GM13976 (cell line): ENCODE measurements at regions not wholly inside any gene's neighbourhood (a gene's known extent, or its start where the extent isn't known, plus 50 kb on each side); places are given as distances from the start of the nearest gene placed in this dataset.

Experiments
- DNase-seq: peaks from one replicate; pipeline ENCODE4 v3.0.0; 2012; ENCODE audit warnings: low spot score
- CTCF ChIP-seq: IDR thresholded peaks from 2 replicates; pipeline ENCODE4 v1.5.1; 2012; ENCODE audit warnings: borderline replicate concordance, mild to moderate bottlenecking; ENCODE audit not compliant: insufficient read depth; ENCODE audit errors: extremely low read depth, missing control alignments, control extremely low read depth
- in situ Hi-C: fragments of 300-500 bp; cut with MboI; formaldehyde crosslinking; loops from one replicate; pipeline ENCODE4 v1.12.0; 2022; ENCODE audit warnings: low sequenced_read_pairs, mixed read lengths, inconsistent platforms; ENCODE audit not compliant: unreplicated experiment

GRCh38 chr2:128372621-128373341 lies 54.1 kb upstream of the HS6ST1 start:
- no peak for DNase-seq
- in situ Hi-C loops, result no loop called here
- no peak for TF ChIP-seq CTCF

GRCh38 chr2:128373451-128374000 lies 54.9 kb upstream of the HS6ST1 start:
- in situ Hi-C loops, result no loop called here
- TF ChIP-seq CTCF, result no peak
- no peak for DNase-seq

- TF ChIP-seq CTCF, result no peak
- DNase-seq, result no peak
- in situ Hi-C loops, result no loop called here
These were observed 55.5 kb upstream of the HS6ST1 start for GRCh38 chr2:128374001-128374710.

- no peak for TF ChIP-seq CTCF
- DNase-seq, result no peak
- in situ Hi-C loops, result no loop called here
These were observed 56.2 kb upstream of the HS6ST1 start for GRCh38 chr2:128374711-128375413.

GRCh38 chr2:128375454-128375853 lies 56.8 kb upstream of the HS6ST1 start:
- no peak for TF ChIP-seq CTCF
- in situ Hi-C loops, result no loop called here
- DNase-seq, result no peak

- in situ Hi-C loops, result no loop called here
- no peak for DNase-seq
- TF ChIP-seq CTCF, result no peak
These were observed 57.8 kb upstream of the HS6ST1 start for GRCh38 chr2:128376241-128377041.
